HL-60 (cell line): ENCODE measurements at regions not wholly inside any gene's neighbourhood (a gene's known extent, or its start where the extent isn't known, plus 50 kb on each side); places are given as distances from the start of the nearest gene placed in this dataset.

Experiments
- GABPA ChIP-seq: IDR thresholded peaks from 2 replicates; pipeline ENCODE4 v1.6.1; 2012; ENCODE audit warnings: low read depth
- POLR2AphosphoS5 ChIP-seq: IDR thresholded peaks from 2 replicates; pipeline ENCODE4 v1.6.1; 2012; ENCODE audit warnings: low read depth
- SPI1 ChIP-seq: IDR thresholded peaks from 2 replicates; pipeline ENCODE4 v1.6.1; 2012; ENCODE audit warnings: low read depth, mild to moderate bottlenecking, borderline replicate concordance
- TF ChIP-seq, protein P1 (sequence below): IDR thresholded peaks from one replicate; pipeline ENCODE4 v1.5.1; 2011; ENCODE audit warnings: low read length, control low read depth, inconsistent platforms; ENCODE audit not compliant: insufficient read depth
- TF ChIP-seq, protein P2 (sequence below): IDR thresholded peaks from 2 replicates; pipeline ENCODE4 v1.6.1; 2012; ENCODE audit warnings: low read depth; ENCODE audit not compliant: insufficient replicate concordance

DNA sequence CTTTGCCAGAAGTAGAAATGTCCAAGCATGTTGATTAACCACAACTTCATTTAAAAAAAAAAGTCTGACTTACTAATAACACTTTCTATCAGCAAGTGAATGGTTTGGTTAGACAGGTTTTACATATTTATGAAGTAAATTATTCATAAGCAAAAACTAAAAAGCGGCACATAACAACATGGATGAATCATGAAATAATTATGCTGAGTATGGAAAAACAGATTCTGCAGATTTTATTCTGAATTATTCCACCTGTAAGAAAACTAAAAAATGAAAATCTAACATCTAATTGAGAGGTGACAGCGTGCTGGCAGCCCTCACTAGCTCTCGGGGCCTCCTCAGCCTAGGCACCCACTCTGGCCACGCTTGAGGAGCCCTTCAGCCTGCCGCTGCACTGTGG is 173.5 kb downstream of the ADAM29 start:
- TF ChIP-seq, protein P1, sequence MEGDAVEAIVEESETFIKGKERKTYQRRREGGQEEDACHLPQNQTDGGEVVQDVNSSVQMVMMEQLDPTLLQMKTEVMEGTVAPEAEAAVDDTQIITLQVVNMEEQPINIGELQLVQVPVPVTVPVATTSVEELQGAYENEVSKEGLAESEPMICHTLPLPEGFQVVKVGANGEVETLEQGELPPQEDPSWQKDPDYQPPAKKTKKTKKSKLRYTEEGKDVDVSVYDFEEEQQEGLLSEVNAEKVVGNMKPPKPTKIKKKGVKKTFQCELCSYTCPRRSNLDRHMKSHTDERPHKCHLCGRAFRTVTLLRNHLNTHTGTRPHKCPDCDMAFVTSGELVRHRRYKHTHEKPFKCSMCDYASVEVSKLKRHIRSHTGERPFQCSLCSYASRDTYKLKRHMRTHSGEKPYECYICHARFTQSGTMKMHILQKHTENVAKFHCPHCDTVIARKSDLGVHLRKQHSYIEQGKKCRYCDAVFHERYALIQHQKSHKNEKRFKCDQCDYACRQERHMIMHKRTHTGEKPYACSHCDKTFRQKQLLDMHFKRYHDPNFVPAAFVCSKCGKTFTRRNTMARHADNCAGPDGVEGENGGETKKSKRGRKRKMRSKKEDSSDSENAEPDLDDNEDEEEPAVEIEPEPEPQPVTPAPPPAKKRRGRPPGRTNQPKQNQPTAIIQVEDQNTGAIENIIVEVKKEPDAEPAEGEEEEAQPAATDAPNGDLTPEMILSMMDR, result no peak
- no peak for TF ChIP-seq SPI1
- TF ChIP-seq POLR2AphosphoS5, result no peak
- no peak for TF ChIP-seq GABPA
- TF ChIP-seq, protein P2, sequence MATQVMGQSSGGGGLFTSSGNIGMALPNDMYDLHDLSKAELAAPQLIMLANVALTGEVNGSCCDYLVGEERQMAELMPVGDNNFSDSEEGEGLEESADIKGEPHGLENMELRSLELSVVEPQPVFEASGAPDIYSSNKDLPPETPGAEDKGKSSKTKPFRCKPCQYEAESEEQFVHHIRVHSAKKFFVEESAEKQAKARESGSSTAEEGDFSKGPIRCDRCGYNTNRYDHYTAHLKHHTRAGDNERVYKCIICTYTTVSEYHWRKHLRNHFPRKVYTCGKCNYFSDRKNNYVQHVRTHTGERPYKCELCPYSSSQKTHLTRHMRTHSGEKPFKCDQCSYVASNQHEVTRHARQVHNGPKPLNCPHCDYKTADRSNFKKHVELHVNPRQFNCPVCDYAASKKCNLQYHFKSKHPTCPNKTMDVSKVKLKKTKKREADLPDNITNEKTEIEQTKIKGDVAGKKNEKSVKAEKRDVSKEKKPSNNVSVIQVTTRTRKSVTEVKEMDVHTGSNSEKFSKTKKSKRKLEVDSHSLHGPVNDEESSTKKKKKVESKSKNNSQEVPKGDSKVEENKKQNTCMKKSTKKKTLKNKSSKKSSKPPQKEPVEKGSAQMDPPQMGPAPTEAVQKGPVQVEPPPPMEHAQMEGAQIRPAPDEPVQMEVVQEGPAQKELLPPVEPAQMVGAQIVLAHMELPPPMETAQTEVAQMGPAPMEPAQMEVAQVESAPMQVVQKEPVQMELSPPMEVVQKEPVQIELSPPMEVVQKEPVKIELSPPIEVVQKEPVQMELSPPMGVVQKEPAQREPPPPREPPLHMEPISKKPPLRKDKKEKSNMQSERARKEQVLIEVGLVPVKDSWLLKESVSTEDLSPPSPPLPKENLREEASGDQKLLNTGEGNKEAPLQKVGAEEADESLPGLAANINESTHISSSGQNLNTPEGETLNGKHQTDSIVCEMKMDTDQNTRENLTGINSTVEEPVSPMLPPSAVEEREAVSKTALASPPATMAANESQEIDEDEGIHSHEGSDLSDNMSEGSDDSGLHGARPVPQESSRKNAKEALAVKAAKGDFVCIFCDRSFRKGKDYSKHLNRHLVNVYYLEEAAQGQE, result no peak
